VCaP (cell line): ENCODE measurements at regions not wholly inside any gene's neighbourhood (a gene's known extent, or its start where the extent isn't known, plus 50 kb on each side); places are given as distances from the start of the nearest gene placed in this dataset.

ENCODE experiments used
- H3K27ac ChIP-seq: fragments of 450-650 bp; 2 replicates; pipeline ENCODE4 v1.5.1; 2017
- TF ChIP-seq, protein P1 (sequence below): fragments of 450-650 bp; conservative IDR thresholded peaks from 2 replicates; pipeline ENCODE4 v1.5.1; 2017; ENCODE audit warnings: mild to moderate bottlenecking, moderate library complexity

DNA sequence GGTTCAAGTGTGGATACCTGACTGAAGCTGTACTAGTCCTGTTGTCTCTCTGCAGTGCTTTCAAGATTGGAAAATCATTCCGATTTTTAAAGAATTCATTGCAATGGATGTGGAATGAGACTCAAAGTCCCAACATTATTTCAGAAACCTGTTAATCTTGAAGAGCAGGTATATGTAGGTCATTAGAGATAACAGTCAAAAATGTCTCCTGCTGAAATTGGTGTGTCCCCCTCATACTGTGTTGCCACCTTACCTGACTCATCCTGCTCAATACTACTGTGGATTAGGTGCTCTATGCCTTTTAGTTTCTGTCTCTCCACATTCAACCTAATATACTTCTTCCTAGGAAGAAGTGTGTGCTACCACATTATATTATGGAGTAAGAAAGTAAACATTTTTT is 91.1 kb upstream of the NR3C1 start:
- no peak overlapping the region for H3K27ac ChIP-seq
- TF ChIP-seq, protein P1, sequence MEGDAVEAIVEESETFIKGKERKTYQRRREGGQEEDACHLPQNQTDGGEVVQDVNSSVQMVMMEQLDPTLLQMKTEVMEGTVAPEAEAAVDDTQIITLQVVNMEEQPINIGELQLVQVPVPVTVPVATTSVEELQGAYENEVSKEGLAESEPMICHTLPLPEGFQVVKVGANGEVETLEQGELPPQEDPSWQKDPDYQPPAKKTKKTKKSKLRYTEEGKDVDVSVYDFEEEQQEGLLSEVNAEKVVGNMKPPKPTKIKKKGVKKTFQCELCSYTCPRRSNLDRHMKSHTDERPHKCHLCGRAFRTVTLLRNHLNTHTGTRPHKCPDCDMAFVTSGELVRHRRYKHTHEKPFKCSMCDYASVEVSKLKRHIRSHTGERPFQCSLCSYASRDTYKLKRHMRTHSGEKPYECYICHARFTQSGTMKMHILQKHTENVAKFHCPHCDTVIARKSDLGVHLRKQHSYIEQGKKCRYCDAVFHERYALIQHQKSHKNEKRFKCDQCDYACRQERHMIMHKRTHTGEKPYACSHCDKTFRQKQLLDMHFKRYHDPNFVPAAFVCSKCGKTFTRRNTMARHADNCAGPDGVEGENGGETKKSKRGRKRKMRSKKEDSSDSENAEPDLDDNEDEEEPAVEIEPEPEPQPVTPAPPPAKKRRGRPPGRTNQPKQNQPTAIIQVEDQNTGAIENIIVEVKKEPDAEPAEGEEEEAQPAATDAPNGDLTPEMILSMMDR, result no peak

DNA sequence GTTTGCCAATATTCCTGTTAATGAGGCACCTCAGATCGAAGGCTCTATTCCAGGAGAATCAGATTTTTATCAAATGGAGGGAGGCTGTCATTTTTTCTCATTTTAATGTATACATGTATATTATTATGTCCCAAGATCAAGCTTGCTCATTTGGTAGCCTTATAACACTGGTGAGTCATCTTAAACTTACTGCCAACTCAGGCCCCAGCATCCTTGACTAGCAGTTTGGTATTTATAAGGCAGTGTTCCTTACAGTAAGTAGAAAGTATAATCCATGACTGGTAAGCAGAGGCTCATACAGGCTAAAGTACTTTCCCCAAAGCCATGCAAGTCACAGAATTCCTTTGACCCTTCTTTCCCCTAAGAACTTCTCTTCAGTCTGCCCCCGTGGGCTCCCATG is 90.7 kb upstream of the NR3C1 start:
- TF ChIP-seq, protein P1, result no peak

DNA sequence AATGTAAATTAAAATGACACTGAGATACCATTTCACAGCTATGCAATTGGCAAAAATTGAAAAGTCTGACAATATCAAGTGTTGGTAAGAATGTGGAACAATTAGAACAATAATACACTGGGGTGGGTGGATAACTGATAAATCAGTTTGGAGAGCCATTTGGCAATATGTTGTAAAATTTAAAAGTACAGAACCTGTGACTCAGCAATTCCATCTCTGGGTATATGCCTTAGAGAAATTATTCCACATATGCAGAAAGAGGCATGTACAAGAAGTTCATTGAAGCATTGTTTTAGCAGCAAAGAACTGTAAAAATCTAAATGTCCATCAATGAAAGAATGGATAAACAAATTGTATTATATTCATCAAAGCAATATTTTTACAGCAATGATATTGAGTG is 89.3 kb upstream of the NR3C1 start:
- H3K27ac ChIP-seq, result no peak overlapping the region
- TF ChIP-seq, protein P1, result no peak

More for the DNA sequence above, 90.7 kb upstream of the NR3C1 start:
- no peak overlapping the region for H3K27ac ChIP-seq

DNA sequence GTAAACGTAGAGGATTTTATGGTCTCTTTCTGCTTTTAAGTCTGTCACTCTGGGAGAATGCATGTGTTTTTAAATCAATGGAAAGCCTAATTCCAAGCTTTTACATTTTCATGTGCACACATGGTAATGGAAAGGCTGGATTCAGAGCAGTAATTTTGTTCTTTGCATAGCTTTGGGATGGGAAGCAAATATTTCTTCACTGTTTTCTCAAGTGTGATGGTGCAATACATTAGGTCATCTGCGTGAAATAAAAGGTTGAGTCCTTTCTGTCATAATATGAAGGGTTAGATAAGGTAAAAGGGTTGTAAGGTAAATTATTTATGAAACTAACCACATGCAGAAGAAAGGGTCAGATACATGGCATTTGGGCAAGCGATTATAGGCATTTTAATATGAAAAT is 88.2 kb upstream of the NR3C1 start:
- H3K27ac ChIP-seq, result no peak overlapping the region
- TF ChIP-seq, protein P1, result no peak

DNA sequence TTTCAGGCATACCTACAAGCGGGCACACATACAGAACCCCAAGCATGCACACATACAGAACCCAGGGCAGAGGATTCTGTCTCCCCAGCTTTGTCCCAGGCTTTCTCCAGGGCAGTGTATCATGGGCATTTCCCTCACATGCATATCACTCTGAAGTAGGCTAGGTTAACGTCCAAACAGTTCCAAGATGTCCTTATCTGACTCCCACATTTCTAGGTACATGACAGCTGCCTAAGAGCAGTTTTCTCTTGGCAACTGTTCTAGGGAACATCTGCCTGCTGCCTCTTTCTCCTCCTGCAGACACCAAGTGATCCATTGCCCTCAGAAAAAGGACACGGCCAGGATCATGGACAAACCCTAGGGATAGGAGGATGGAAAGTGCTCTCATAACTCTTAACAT is 84.9 kb upstream of the NR3C1 start:
- TF ChIP-seq, protein P1, result no peak
- no peak overlapping the region for H3K27ac ChIP-seq

DNA sequence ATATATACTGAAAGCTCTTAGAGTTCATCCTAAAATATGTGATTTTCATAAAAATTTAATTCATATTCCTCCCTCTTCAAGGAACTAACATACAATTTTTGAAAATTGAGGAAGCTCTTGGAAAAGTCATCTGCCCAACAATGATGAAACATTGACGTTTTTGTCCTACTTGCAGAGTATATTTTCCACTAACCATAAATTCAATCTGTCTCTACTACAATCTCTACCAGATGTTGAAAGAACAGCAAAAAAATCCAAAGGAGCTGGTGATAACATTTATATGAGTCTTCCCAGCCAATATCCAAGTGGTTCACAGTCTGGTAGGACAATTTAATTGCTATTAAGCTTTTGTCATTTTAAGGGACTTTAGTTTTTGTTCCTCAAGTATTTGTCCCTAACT is 81.1 kb upstream of the NR3C1 start:
- H3K27ac ChIP-seq, result no peak overlapping the region
- TF ChIP-seq, protein P1, result no peak

DNA sequence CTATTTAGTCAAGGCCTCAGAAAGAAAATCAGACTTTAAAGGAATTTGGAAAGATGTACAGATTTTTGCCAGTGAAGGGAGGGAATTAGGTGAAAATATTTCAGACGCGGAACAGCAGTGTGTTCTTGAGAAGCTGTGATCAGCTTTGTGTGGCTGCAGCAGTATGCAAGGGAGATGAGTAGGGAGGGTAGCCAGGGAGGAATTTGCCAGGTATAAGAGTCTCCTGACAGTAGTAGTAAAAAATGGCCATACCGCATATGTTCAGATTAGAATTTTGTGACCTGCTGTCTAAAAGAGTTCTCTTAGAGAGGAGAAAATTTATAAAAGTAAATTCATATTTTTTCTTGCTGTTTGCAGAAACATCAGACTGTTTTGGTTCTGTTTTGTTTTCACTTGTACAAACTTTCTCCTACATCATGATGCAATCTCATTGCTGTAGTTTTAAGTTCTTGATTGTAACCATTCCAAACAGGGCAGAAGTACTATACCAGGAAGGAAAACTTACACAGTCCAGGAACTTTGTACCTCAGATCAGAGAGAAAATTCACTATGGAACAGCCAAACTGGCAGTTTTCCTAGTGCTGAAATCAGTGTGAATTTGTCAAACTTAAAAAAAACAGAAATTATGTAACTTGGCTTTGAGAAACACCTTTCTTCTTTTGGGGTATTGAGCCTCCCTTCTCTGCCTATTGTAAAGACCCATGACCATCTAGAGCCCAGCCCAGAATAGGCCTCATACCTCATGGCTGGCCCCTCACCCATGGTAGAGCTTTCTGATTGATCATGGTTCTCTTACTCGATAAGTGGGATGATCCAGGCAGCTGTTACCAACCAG is 78.4 kb upstream of the NR3C1 start:
- TF ChIP-seq, protein P1, result no peak
- no peak overlapping the region for H3K27ac ChIP-seq
